HG03139 (cell line): ENCODE measurements at regions not wholly inside any gene's neighbourhood (a gene's known extent, or its start where the extent isn't known, plus 50 kb on each side); places are given as distances from the start of the nearest gene placed in this dataset.
"Not testable (repeated sequence)": the region's sequence is repeated elsewhere in the genome, so short reads cannot be mapped to it uniquely, and the experiment has no call there.

ENCODE experiments used
- ATAC-seq: cut with Tn5 transposase; IDR thresholded peaks from one replicate; pipeline ENCODE4 v1.9.1; 2021; ENCODE audit not compliant: unreplicated experiment

DNA sequence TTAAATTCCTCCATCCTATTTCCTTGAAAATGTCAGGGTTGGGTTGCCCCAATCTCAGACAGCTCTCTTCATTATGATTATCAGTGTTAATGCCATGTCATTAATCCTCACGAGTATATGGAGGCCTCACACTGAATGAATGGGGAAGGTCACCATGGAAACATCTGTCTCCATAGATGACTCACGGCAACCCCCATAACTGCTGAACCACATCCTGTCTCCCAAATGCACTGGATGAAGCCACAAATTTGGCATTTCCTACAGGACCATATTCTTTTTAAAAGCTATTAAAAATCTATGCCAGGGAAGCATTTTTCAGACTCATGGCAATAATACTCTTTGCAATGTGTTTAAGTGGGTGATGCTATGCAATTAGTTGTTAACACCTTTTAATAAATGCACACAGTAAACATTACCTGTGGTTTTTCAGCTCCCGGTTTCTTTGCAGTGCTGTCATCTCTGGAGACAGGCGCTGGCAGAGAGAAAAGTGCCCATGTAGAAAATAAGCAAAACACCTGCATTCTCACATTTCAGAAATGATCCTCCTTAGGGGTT is 80.1 kb upstream of the PTPRK start:
- ATAC-seq, result peak; percentile 60

DNA sequence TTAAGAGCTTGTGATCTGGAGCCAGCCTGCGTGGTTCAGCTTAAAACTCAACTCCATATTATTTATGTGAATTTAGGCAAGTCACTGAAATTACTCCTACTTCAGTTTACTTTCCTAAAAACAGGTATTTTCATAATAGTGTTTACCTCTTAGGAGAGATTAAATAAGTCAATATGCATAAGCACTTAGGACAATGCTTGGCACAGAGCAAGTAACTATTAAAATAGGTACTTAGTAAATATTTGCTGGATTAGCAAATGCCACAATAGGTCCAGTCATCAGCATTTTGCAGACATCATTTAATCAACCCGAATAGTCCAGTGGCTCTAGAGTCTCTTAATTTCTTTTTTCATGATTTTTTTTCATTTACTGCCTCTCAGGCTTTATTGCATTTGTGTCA is 78.6 kb upstream of the PTPRK start:
- no peak for ATAC-seq

DNA sequence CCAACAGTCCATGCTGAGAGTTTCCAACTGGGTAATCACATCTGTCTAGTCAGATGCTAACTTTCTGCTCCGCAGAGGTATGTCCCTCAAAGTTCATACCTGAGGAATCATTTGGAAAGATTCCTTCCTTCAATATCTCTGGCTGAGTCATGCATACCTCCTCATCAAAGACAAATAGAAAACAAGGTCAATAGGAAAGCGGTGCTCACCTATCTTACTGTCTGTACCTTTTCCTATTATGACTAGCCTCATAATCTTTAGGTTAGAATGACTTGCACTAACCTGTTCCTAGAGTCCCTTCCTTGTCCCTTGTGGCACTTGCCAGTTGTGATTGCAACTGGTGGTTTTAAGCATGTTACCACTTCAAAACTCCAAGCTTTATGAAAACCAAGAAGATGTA is 78.2 kb upstream of the PTPRK start:
- no peak for ATAC-seq

DNA sequence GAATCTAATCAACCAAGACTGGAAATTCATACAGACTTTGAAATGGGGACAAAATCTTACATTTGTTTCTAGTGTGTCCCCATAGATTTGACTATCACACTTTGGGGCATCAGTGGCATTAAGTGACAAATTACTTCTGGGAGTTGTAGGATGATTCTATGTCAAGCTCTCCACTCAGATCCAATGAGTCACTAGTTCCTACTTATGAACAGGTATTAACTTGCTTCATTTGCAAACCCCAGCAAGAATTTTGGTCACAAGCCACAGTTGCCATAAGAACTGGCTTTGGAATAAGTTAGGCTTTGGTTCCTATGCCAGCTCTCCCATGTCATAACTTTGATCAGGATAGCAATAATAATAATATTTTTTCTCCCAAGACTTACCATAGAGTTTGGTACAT is 77.6 kb upstream of the PTPRK start:
- ATAC-seq, result no peak

DNA sequence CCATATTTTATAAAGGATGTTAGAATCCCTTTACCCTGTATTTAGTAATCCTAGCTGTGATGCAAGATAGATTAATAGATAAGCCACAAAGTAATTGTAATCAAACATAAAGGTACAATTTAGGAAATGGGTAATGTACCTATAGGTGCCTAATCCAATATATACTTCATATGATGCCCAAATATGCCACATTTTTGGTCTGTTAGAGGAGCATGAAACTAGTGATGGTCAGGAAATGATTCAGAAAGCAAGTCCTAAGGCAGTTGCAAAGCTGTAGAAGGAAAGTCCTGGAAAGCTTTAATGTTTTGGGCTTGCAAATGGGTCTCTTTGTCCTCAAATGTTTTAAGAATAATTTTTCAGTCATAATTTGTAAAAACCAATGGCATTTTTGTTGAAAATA is 76.6 kb upstream of the PTPRK start:
- ATAC-seq, result no peak

DNA sequence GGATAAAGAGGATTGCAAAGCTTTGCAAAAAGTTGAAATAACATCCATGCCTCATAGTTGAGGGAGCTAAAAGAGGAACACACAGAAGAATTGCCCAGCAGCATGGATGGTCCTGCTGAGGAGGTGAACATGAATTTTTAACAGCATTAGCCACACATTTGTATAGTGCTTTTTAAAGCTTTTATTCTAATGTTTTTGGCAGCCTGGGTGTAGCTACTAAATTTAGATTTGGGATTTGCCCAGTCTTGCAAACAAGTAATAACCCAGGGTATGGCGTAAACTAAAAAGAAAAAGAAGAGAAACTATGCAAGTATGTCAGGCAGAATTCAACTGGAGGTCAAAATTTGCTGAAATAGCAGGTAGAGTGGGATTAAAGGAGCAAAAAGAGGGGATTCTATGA is 75.1 kb upstream of the PTPRK start:
- no peak for ATAC-seq

DNA sequence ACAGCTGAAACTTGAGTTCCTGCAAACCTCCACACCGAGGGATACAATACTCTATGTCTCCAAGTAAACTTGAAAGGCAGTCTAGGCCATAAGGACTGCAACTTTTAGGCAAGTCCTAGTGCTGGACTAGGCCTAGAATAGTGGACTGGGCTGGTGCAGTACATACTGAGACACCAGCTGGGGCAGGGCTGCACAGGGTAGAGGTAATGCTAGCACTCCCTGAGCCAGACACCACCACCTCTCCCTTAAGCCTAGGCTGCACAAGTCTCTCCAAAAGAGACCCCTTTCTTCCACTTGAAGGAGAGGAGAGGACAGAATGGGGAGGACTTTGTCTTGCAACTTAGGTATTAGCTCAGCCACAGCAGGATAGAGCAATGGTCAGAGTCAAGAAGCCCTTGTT is 65.7 kb upstream of the PTPRK start:
- no peak for ATAC-seq

DNA sequence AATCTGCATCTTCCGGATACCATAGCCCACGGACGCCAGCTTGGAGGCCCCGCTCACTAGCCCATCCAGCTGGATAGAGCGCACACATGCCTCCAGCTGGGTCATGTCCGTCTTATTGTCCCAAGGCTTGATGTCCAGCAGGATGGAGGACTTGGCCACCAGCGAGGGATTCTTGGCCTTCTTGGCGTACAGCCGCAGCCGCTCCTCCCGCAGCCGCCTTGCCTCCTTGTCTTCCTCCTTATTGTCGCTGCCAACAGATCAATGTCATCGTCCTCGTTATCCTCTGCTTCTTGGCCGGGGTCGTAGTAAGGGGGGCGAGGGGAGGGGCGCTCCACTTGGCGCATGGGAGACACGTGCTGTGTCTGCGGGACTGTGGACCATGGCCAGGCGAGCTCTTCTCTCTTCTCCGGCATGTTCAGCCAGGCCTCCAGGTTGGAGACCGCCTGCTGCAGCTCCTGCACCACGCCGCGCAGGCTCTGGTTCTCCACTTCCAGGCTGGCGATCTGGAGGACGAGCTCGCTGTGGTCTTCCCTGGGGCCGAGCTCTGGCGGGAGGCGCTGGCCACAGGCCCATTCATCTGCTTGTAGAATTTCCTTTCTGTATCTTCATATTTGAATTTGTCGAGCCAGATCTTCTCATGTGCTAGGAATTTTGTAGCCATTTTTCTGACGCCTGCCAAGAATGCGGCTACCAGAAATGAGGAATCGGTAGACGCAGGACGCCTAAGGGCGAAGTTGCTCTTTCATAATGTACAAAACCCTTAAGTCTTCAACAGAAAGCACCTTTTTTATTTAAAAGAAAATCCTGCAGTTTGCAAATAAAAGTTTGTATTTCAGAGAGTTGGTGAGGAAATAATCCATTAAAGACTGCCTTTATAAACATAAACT is 60.1 kb upstream of the PTPRK start:
- no peak for ATAC-seq

DNA sequence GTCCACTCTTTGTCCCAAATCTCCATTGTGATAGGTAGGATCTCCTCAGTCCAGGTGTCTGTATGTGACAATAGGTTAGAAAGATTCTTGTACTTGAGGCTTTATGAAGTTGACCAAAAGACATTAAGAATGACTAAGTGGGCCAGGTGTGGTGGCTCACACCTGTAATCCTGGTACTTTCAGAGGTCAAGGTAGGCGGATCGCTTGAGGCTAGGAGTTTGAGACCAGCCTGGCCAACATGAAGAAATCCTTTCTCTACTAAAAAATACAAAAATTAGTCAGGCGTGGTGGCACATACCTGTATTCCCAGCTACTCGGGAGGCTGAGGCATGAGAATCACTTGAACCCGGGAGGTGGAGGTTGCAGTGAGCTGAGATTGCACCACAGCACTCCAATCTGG is 54.9 kb upstream of the PTPRK start:
- not testable (repeated sequence) for ATAC-seq

DNA sequence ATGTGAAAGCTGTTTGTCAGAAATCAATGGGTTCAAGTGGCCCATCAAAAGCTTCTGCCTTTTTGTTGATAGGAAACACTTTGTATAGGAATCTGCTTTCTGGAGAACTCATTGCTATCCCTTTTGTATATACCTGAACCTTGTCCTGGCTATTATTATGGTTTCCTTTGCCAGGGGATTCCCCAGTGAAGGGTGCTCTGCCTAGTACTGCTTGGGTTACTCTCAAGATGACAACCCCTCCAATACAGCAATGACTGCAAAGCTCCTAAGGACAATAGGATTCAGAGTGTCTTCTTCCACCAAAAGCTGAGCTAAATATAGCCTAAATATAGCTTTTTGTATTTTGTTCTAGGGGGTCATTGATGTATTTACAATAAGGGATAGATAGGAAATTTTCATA is 54.0 kb upstream of the PTPRK start:
- ATAC-seq, result no peak

DNA sequence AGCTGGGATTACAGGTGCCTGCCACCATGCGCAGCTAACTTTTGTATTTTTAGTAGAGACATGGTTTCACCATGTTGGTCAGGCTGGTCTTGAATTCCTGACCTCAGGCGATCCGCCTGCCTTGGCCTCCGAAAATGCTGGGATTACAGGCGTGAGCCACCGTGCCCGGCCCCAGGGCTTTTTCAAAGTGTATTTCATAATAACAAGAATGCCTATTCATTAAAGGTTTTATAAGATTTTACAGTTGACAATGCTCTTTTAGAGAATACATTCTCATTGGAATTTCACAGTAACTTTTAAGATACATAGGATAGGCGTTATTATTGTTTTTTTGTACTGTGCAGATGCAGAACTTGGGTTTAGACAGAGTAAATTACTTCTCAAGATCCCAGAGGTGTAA is 52.6 kb upstream of the PTPRK start:
- ATAC-seq, result no peak

DNA sequence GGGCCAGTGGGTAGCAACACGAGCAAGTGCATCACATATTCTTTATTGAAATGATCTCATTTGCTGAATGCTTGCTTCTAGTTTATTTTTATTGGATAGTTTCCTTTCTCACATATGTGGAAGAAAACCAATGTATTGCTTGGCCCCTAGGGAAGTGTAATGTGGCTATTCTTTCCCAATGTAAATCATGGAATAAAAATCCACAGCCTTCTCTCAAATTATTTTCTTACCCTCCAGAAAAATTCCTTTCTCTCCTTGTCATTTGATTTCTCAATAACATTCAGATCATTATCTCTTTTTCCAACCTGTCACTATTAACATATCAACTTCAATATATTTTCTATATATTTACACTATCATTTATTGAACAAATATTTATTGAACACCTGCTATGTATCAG is 51.9 kb upstream of the PTPRK start:
- no peak for ATAC-seq

DNA sequence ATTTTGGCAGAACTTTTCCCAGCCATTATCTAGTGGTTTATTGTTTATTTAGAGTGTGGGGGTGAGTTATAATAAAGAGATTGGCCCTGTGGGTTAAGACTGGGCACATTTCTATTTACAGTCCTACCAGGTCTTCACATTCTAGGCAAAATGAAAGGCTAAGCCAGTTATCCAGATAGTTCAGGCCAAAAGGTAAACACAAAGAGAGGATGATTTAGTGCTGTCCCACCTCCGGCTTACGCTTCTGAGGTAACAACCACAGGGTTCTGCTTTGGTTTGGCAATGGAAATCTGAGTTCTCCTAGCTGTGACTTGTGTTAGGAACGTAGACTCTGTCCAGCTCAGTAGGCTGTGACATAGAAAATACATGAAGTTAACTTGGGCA is 50.3 kb upstream of the PTPRK start:
- no peak for ATAC-seq

DNA sequence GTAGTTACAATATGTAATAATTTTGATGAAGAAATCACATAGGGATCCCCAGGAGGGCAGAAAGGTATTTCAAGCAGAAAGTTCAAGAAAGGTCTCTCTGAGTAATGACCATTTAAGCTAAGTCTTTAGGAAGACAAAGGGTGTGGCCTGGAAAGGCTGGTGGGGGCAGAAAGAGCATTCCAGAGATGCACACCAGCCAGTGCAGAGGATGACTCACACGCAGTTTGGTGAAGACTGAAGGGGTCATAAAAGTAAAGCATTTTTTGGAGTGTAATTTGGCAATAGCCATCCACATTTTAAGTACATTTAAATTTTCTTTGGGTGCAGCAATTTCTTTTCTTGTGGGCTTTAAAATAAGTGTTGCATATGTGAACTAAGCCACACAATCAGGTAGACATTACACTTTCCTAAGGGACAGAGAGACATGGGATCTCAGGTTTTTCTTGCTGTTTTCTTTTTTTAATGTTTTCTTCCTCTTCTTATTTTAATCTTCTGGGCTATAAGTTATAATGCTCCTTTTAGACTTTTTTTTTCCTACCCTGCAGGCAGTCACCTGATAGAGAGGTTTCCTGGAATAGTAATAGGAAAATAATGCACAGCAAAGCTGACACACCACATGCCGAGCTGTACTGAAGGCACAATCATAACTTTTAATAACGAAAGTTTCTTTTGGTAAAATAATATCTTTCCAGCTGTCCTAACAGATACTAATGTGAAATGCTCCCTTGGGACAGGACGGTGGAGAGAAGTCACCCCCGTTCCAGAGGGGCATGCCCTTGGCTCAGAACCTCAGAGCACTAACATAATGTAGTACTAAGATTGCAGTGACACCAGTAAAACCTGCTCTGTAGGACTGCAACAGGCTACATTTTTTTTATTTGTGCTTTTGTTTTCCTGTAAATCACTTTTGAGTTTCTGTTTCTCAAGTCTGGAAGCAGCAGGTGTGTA is 49.6 kb upstream of the PTPRK start:
- ATAC-seq, result no peak
